T-cell (primary cell): ENCODE measurements at regions not wholly inside any gene's neighbourhood (a gene's known extent, or its start where the extent isn't known, plus 50 kb on each side); places are given as distances from the start of the nearest gene placed in this dataset.
A peak's percentile ranks its signal among the peaks of the same experiment; 100 is the strongest.

ENCODE experiments used
- ATAC-seq, 4 experiments: fragments of 200-7000 bp in 3 of 4; fragments of 150-1000 bp in 1 of 4; cut with Tn5 transposase; replicated peaks in 1 of 4; 1 replicate in 3 of 4; 2 replicates in 1 of 4; pipeline ENCODE4 v1.10.0; 2021; ENCODE audit warnings: moderate library complexity in 3 of 4, mild to moderate bottlenecking in 2 of 4, moderate number of reproducible peaks in 1 of 4
- CTCF ChIA-PET, 2 donors: fragments of 300-600 bp; sonication (Branson Sonifier 250); formaldehyde crosslinking; loops; one replicate each; lab custom pipeline; 2022; ENCODE audit warnings: antibody characterized with exemption in 2 of 2; lab: Charles Lee
- POLR2A ChIA-PET, 2 donors: fragments of 300-600 bp; sonication (Branson Sonifier 250); formaldehyde crosslinking; loops; one replicate each; lab custom pipeline; 2022; ENCODE audit warnings: antibody characterized with exemption in 2 of 2; lab: Charles Lee
- DNase-seq, 35 experiments: peaks; one replicate each; pipeline versions ENCODE4 v3.0.0 to v3.0.0-alpha.2; 2013 to 2023
- H3K27ac ChIP-seq: one replicate; pipeline ENCODE4 v1.5.1; 2013; ENCODE audit warnings: low read length
- H3K27me3 ChIP-seq, 2 experiments: replicated peaks in 1 of 2; 1 replicate in 1 of 2; 2 replicates in 1 of 2; pipeline versions ENCODE4 v1.6.1 to v1.7.0; 2013; ENCODE audit warnings: low read length in 1 of 2, mixed read lengths in 1 of 2; ENCODE audit not compliant: control insufficient read depth in 2 of 2, insufficient read depth in 2 of 2; ENCODE audit errors: extremely low read depth in 1 of 2
- H3K36me3 ChIP-seq, 2 donors: 1 replicate in 1 of 2; 2 replicates in 1 of 2; pipeline versions ENCODE4 v1.6.1 to v1.7.0; 2013; ENCODE audit warnings: low read length in 1 of 2; ENCODE audit not compliant: control insufficient read depth in 2 of 2, insufficient read depth in 1 of 2; ENCODE audit errors: extremely low read depth in 1 of 2
- H3K4me1 ChIP-seq, 2 experiments: 1 replicate in 1 of 2; 2 replicates in 1 of 2; pipeline versions ENCODE4 v1.6.1 to v1.7.0; 2013; ENCODE audit warnings: low read length in 2 of 2, mixed read lengths in 1 of 2; ENCODE audit not compliant: insufficient read depth in 2 of 2, control insufficient read depth in 1 of 2; ENCODE audit errors: extremely low read depth in 1 of 2
- H3K4me3 ChIP-seq, 2 donors: 1 replicate in 1 of 2; 2 replicates in 1 of 2; pipeline versions ENCODE4 v1.5.1 to v1.7.0; 2013; ENCODE audit warnings: mild to moderate bottlenecking in 2 of 2, low read length in 1 of 2, moderate library complexity in 1 of 2; ENCODE audit not compliant: control insufficient read depth in 1 of 2; ENCODE audit errors: extremely low read depth in 1 of 2
- H3K9me3 ChIP-seq: 2 replicates; pipeline ENCODE4 v1.7.0; 2013
- H3K27ac Mint-ChIP-seq, 2 donors: one replicate each; pipeline ENCODE4 v1.8.0; 2020 to 2021; ENCODE audit warnings: mild to moderate bottlenecking in 2 of 2, mixed read lengths in 2 of 2
- H3K27me3 Mint-ChIP-seq, 2 donors: one replicate each; pipeline ENCODE4 v1.8.0; 2021 to 2022; ENCODE audit warnings: mixed read lengths in 2 of 2
- H3K36me3 Mint-ChIP-seq: one replicate; pipeline ENCODE4 v1.8.0; 2021; ENCODE audit warnings: mixed read lengths
- H3K4me1 Mint-ChIP-seq, 3 donors: one replicate each; pipeline ENCODE4 v1.8.0; 2020 to 2022; ENCODE audit warnings: mixed read lengths in 3 of 3, mild to moderate bottlenecking in 1 of 3
- H3K4me3 Mint-ChIP-seq, 3 donors: one replicate each; pipeline ENCODE4 v1.8.0; 2020 to 2022; ENCODE audit warnings: mild to moderate bottlenecking in 3 of 3, mixed read lengths in 3 of 3, moderate library complexity in 3 of 3
- H3K9me3 Mint-ChIP-seq, 3 donors: one replicate each; pipeline ENCODE4 v1.8.0; 2020 to 2022; ENCODE audit warnings: mixed read lengths in 3 of 3
- WGBS: methylation state at CpG from one replicate; pipeline ENCODE4 v1.1.5; 2013; ENCODE audit warnings: missing lambda C conversion rate; ENCODE audit not compliant: insufficient coverage; 5-methylcytosine and 5-hydroxymethylcytosine counted together

DNA sequence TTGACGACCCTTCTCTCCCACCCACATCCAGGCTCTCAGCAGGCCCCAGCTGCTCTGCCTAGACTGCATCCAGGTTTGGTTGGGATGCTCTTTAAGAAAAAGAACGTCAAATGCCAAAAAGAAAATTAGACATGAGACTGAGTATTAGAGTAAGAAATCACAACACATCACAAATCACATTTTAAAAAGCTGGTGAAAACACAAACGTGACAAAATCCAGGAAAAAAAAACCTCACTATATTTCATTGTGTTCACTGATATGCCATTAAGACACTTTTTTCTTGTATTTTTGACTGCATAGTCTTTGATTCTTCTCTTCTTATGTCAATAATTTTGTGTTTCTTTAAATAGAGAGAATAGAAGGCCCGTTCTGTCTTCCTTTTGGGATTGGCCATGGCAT, 243.7 kb downstream of the TLE3 start:
- no CpG with 5 or more reads among the region's 4 CpGs for WGBS
- Histone ChIP-seq H3K4me1 (peaks cover 11 to 20% of the 10 kb centered on the region in 2 experiments), H3K27ac (no peak overlapping the region), H3K36me3 (no peaks in the 10 kb centered on the region), H3K4me3 (no peak overlapping the region), H3K9me3 (no peaks in the 10 kb centered on the region), H3K27me3 (peaks cover 0 to 19% of the 10 kb centered on the region in 2 experiments)
- ATAC-seq = no peak
- Mint-ChIP-seq H3K9me3 (no peaks in the 10 kb centered on the region), H3K27ac (no peak overlapping the region), H3K4me3 (no peak overlapping the region), H3K4me1 (peaks cover 15 to 18% (median 16%) of the 10 kb centered on the region in 3 donors), H3K27me3 (peaks cover 5 to 10% of the 10 kb centered on the region in 2 donors), H3K36me3 (no peaks in the 10 kb centered on the region)
- CTCF ChIA-PET = interaction anchor here in 1 of 2 donors (0.7 kb wide), 1 partner anchor 18 kb away, joined by 3 read pairs; no protein-coding TSS in a partner anchor
- POLR2A ChIA-PET = no interaction called here
- no peak for DNase-seq

DNA sequence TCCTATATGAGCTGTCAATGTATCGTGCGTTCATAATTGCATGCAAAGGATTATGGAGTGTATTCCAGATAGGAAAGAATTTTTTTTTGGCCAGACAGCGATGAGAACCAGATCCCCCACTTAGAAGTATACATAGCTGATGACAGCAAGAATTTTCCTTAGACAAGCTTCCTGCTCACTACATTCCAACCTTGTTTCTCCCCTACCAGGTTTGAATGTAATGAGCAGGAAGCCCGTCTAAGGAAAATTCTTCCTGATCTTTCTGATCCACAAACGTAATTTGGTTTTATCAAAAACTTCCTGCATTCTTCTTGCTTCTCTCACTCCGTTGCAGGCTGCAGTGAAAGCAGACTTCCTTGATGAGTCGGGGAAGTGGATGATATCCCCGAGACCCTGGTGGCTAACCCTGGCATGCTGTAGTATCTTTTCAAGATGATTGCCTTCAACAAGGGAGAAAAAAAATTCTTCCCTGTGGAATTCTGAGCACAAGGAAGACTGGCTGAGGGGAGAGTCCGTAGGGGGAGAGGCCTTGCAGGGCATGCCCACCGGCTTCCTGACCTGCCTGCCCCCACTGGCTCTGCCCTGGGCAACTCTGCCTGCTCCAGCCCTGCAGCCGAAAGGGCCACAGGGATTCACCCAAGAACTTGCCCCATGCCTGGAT, 243.1 kb downstream of the TLE3 start:
- H3K27ac ChIP-seq = no peak overlapping the region
- no peaks in the 10 kb centered on the region for H3K36me3 Mint-ChIP-seq
- no peaks in the 10 kb centered on the region for H3K9me3 ChIP-seq
- no peak overlapping the region for H3K27ac Mint-ChIP-seq
- no peak overlapping the region for H3K4me3 ChIP-seq
- H3K4me1 Mint-ChIP-seq = peaks cover 15 to 18% (median 16%) of the 10 kb centered on the region in 3 donors
- peaks cover 5 to 10% of the 10 kb centered on the region in 2 donors for H3K27me3 Mint-ChIP-seq
- H3K4me3 Mint-ChIP-seq = no peak overlapping the region
- POLR2A ChIA-PET = no interaction called here
- peaks cover 11 to 20% of the 10 kb centered on the region in 2 experiments for H3K4me1 ChIP-seq
- DNase-seq = no peak
- CTCF ChIA-PET = interaction anchor here in 1 of 2 donors (0.7 kb wide), 1 partner anchor 17 kb away, joined by 3 read pairs; no protein-coding TSS in a partner anchor
- WGBS = 81% methylated on average over 8 of the region's 11 CpGs
- no peaks in the 10 kb centered on the region for H3K9me3 Mint-ChIP-seq
- no peaks in the 10 kb centered on the region for H3K36me3 ChIP-seq
- no peak for ATAC-seq
- peaks cover 0 to 19% of the 10 kb centered on the region in 2 experiments for H3K27me3 ChIP-seq

GRCh38 chr15:69855258-69856000, 242.3 kb downstream of the TLE3 start:
- WGBS = 89% methylated on average over 5 of the region's 13 CpGs
- no peak overlapping the region for H3K27ac ChIP-seq
- peaks cover 11 to 20% of the 10 kb centered on the region in 2 experiments for H3K4me1 ChIP-seq
- DNase-seq = no peak
- Mint-ChIP-seq H3K4me3 (no peak overlapping the region), H3K4me1 (peaks cover 15 to 18% (median 16%) of the 10 kb centered on the region in 3 donors), H3K36me3 (no peaks in the 10 kb centered on the region), H3K27me3 (peaks cover 5 to 10% of the 10 kb centered on the region in 2 donors), H3K9me3 (no peaks in the 10 kb centered on the region), H3K27ac (no peak overlapping the region)
- H3K9me3 ChIP-seq = no peaks in the 10 kb centered on the region
- H3K36me3 ChIP-seq = no peaks in the 10 kb centered on the region
- H3K27me3 ChIP-seq = peaks cover 0 to 24% of the 10 kb centered on the region in 2 experiments
- ChIA-PET POLR2A (no interaction called here), CTCF (no interaction called here)
- no peak for ATAC-seq
- no peak overlapping the region for H3K4me3 ChIP-seq

GRCh38 chr15:69857250-69857649, 240.5 kb downstream of the TLE3 start:
- no peak for ATAC-seq
- Mint-ChIP-seq H3K9me3 (no peaks in the 10 kb centered on the region), H3K4me3 (peak overlapping the region in 1 of 3 donors; percentile 71), H3K4me1 (peaks cover 15 to 18% (median 16%) of the 10 kb centered on the region in 3 donors), H3K27me3 (peaks cover 3% of the 10 kb centered on the region in 2 donors), H3K36me3 (no peaks in the 10 kb centered on the region), H3K27ac (no peak overlapping the region)
- CTCF ChIA-PET = no interaction called here
- Histone ChIP-seq H3K27ac (no peak overlapping the region), H3K4me3 (no peak overlapping the region), H3K4me1 (peaks cover 11 to 20% of the 10 kb centered on the region in 2 experiments), H3K36me3 (no peaks in the 10 kb centered on the region), H3K27me3 (peaks cover 0 to 22% of the 10 kb centered on the region in 2 experiments), H3K9me3 (no peaks in the 10 kb centered on the region)
- POLR2A ChIA-PET = interaction anchor here in 1 of 2 donors (0.6 kb wide), 1 partner anchor 351 kb away, joined by 3 read pairs; no protein-coding TSS in a partner anchor
- WGBS = 84% methylated on average over 3 of the region's 6 CpGs
- DNase-seq = no peak

DNA sequence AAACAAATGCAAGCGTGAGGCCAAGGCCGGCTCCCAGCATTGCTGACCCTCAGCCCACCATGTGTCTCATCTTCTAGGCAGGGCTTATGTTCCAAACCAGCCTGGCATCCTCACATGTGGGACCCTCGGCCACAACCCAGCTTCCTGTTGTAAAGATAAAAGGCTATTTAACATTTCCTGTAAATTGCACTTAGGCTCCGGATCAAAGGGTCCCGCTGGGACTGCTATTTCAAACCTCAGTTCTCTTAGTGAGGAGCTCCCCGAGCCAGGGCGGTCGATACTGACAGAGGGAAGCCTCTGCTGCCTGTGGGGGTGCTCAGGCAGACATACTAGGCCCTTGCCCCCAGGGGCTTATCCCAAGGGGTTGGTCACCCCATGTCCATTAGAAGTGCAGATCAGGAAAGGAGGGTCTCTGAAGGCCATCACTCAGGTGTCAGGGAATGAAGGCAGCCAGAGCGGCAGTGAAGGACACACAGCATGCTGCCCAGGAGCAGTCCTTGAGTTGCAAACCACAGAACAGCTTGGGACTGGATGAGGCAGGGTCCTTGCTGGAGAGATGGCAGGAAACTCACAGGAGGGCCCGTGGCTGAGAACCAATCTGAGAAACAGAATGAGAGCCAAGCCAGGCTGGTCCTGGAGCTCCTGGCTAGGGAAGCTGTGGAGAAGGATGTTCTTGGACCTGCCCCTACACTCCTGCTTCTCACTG, 239.9 kb downstream of the TLE3 start:
- peak overlapping the region in 1 of 2 donors; percentile 19 for H3K4me3 ChIP-seq
- DNase-seq = peak in 28 of 35 experiments; percentile 2 to 46 (median 26)
- H3K27ac ChIP-seq = no peak overlapping the region
- Mint-ChIP-seq H3K27ac (peak overlapping the region; percentile 50 to 84), H3K4me3 (peak overlapping the region; percentile 37 to 71 (median 55)), H3K9me3 (no peaks in the 10 kb centered on the region), H3K36me3 (no peaks in the 10 kb centered on the region), H3K27me3 (peaks cover 3% of the 10 kb centered on the region in 2 donors), H3K4me1 (peaks cover 15 to 18% (median 18%) of the 10 kb centered on the region in 3 donors)
- H3K27me3 ChIP-seq = peaks cover 0 to 22% of the 10 kb centered on the region in 2 experiments
- H3K36me3 ChIP-seq = no peaks in the 10 kb centered on the region
- ATAC-seq = peak; percentile 40 to 75 (median 70)
- WGBS = 33% methylated on average over 8 of the region's 10 CpGs
- H3K4me1 ChIP-seq = peaks cover 11 to 20% of the 10 kb centered on the region in 2 experiments
- H3K9me3 ChIP-seq = no peaks in the 10 kb centered on the region
- POLR2A ChIA-PET = no interaction called here
- CTCF ChIA-PET = no interaction called here

DNA sequence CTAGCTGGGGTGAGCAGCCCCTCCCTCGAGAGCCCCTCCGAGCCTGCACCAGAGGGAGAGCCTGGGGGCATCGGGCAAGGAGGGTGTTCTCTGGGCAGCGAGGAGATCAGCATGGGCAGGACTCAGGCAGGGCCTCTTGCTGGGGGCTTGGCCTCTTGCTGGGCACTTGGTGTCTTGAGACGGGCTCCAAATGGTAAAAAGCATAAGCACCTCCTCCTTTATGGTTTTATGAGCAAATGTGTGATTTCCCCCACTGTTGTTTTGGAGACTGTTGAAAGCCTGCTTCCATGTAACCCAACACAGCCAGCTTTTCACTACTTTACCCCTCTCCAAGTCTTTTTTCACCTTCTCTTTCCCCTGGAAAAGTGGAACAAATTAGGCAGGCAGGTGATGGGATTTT, 239.3 kb downstream of the TLE3 start:
- peaks cover 11 to 20% of the 10 kb centered on the region in 2 experiments for H3K4me1 ChIP-seq
- WGBS = 93% methylated on average over 2 of the region's 5 CpGs
- DNase-seq = no peak
- Mint-ChIP-seq H3K9me3 (no peaks in the 10 kb centered on the region), H3K36me3 (no peaks in the 10 kb centered on the region), H3K4me1 (peaks cover 15 to 20% (median 18%) of the 10 kb centered on the region in 3 donors), H3K27ac (no peak overlapping the region), H3K4me3 (no peak overlapping the region), H3K27me3 (peaks cover 3% of the 10 kb centered on the region in 2 donors)
- no peak overlapping the region for H3K4me3 ChIP-seq
- H3K27me3 ChIP-seq = peaks cover 0 to 22% of the 10 kb centered on the region in 2 experiments
- no peak for ATAC-seq
- ChIA-PET POLR2A (no interaction called here), CTCF (interaction anchor here in 1 of 2 donors (0.7 kb wide), 1 partner anchor 38 kb away, joined by 4 read pairs; no protein-coding TSS in a partner anchor)
- H3K36me3 ChIP-seq = no peaks in the 10 kb centered on the region
- no peak overlapping the region for H3K27ac ChIP-seq
- H3K9me3 ChIP-seq = no peaks in the 10 kb centered on the region
